ENCODE measurements at regions not wholly inside any gene's neighbourhood (a gene's known extent, or its start where the extent isn't known, plus 50 kb on each side); places are given as distances from the start of the nearest gene placed in this dataset.

GRCh38 chr1:222060210-222060916, 318.5 kb upstream of the DUSP10 start (continued):
- TF ChIP-seq USF2 (IDR thresholded peaks at IDR 0.05; ENCODE audit: low read length) (no peak), TAF7 (optimal IDR thresholded peaks at IDR 0.05; ENCODE audit: borderline replicate concordance, low read depth, low read length) (no peak), EGR1 (IDR thresholded peaks at IDR 0.05; ENCODE audit: borderline replicate concordance, low read depth, low read length) (no peak), SRF (IDR thresholded peaks at IDR 0.05; ENCODE audit: low read depth, low read length) (no peak)

All from H1 (cell line).